IMR-90 (cell line): ENCODE measurements at regions not wholly inside any gene's neighbourhood (a gene's known extent, or its start where the extent isn't known, plus 50 kb on each side); places are given as distances from the start of the nearest gene placed in this dataset.

ENCODE experiments used
- ATAC-seq: fragments of 200-7000 bp; cut with Tn5 transposase; 2 replicates; pipeline ENCODE4 v1.9.1; 2020; ENCODE audit warnings: low read depth, mild to moderate bottlenecking, moderate library complexity
- BruUV-seq: library from RNA; stranded (reverse); fragments of 400-500 nt; replicated peaks from 2 replicates; lab custom pipeline; 2021; lab: Mats Ljungman, UMichigan
- CTCF ChIA-PET: fragments of 300-600 bp; formaldehyde crosslinking; extraction: SDS; loops from one replicate; lab custom pipeline; 2021; ENCODE audit warnings: antibody characterized with exemption; lab: Yijun Ruan, JAX
- POLR2A ChIA-PET: fragments of 300-600 bp; sonication (Branson Sonifier 250); formaldehyde crosslinking; loops from one replicate; lab custom pipeline; 2022; ENCODE audit warnings: antibody characterized with exemption; ENCODE audit not compliant: unreplicated experiment; lab: Charles Lee
- DNase-seq: peaks from one replicate; pipeline ENCODE4 v3.0.0; 2013
- H2AFZ ChIP-seq: replicated peaks from 2 replicates; pipeline ENCODE3; 2013; ENCODE audit warnings: low read length, mild to moderate bottlenecking; ENCODE audit not compliant: poor library complexity
- H2AK5ac ChIP-seq: 2 replicates; pipeline ENCODE4 v1.6.1; 2013; ENCODE audit warnings: low read depth, low read length, inconsistent platforms
- H2AK9ac ChIP-seq: replicated peaks from 2 replicates; pipeline ENCODE3; 2013; ENCODE audit warnings: mild to moderate bottlenecking, low read depth, low read length, moderate library complexity; ENCODE audit not compliant: poor library complexity
- H2BK120ac ChIP-seq: 2 replicates; pipeline ENCODE4 v1.6.1; 2013; ENCODE audit warnings: low read depth, low read length, inconsistent platforms
- H2BK15ac ChIP-seq: 3 replicates; pipeline ENCODE4 v1.6.1; 2013; ENCODE audit warnings: low read depth, low read length, inconsistent platforms
- H2BK20ac ChIP-seq: 2 replicates; pipeline ENCODE4 v1.6.1; 2013; ENCODE audit warnings: low read depth, mild to moderate bottlenecking, inconsistent platforms, low read length, moderate library complexity
- H2BK5ac ChIP-seq: 2 replicates; pipeline ENCODE4 v1.6.1; 2013; ENCODE audit warnings: mild to moderate bottlenecking, low read depth, low read length, inconsistent platforms; ENCODE audit not compliant: poor library complexity, severe bottlenecking
- H3K14ac ChIP-seq: replicated peaks from 2 replicates; pipeline ENCODE4 v1.6.1; 2013; ENCODE audit warnings: low read depth, low read length, inconsistent platforms
- H3K18ac ChIP-seq: 2 replicates; pipeline ENCODE4 v1.6.1; 2013; ENCODE audit warnings: low read depth, low read length, control low read depth
- H3K23ac ChIP-seq: 2 replicates; pipeline ENCODE4 v1.6.1; 2013; ENCODE audit warnings: low read depth, low read length, inconsistent platforms
- H3K27ac ChIP-seq: 2 replicates; pipeline ENCODE4 v1.5.1; 2013; ENCODE audit warnings: mild to moderate bottlenecking, control low read depth, low read length; ENCODE audit not compliant: insufficient read depth
- H3K27me3 ChIP-seq: 2 replicates; pipeline ENCODE4 v1.6.1; 2013; ENCODE audit warnings: low read length; ENCODE audit not compliant: control insufficient read depth, insufficient read depth
- H3K36me3 ChIP-seq: 2 replicates; pipeline ENCODE4 v1.6.1; 2013; ENCODE audit warnings: low read length, mixed read lengths; ENCODE audit not compliant: control insufficient read depth, insufficient read depth
- H3K4ac ChIP-seq: 2 replicates; pipeline ENCODE4 v1.6.1; 2013; ENCODE audit warnings: low read depth, low read length, inconsistent platforms
- H3K4me1 ChIP-seq: 2 replicates; pipeline ENCODE4 v1.6.1; 2013; ENCODE audit warnings: low read length, mixed read lengths; ENCODE audit not compliant: control insufficient read depth, insufficient read depth
- H3K4me2 ChIP-seq: 2 replicates; pipeline ENCODE4 v1.6.1; 2013; ENCODE audit warnings: low read depth, mild to moderate bottlenecking, control low read depth, low read length, moderate library complexity
- H3K4me3 ChIP-seq: 2 replicates; pipeline ENCODE4 v1.5.1; 2013; ENCODE audit warnings: low read depth, mild to moderate bottlenecking, control low read depth, low read length, moderate library complexity; ENCODE audit not compliant: insufficient read depth
- H3K56ac ChIP-seq: 2 replicates; pipeline ENCODE4 v1.6.1; 2013; ENCODE audit warnings: low read length, inconsistent platforms; ENCODE audit not compliant: insufficient read depth; ENCODE audit errors: extremely low read depth
- H3K79me1 ChIP-seq, 2 experiments: 2 replicates each; pipeline ENCODE4 v1.6.1; 2013; ENCODE audit warnings: low read length in 2 of 2, inconsistent platforms in 1 of 2, low read depth in 1 of 2
- H3K9ac ChIP-seq: 2 replicates; pipeline ENCODE4 v1.6.1; 2013; ENCODE audit warnings: low read depth, low read length, control low read depth
- H3K9me1 ChIP-seq: 2 replicates; pipeline ENCODE4 v1.6.1; 2013; ENCODE audit warnings: low read length, inconsistent platforms; ENCODE audit not compliant: insufficient read depth
- H3K9me3 ChIP-seq: 2 replicates; pipeline ENCODE4 v1.6.1; 2013; ENCODE audit warnings: low read length; ENCODE audit not compliant: control insufficient read depth, insufficient read depth
- H4K20me1 ChIP-seq: 2 replicates; pipeline ENCODE4 v1.6.1; 2013; ENCODE audit warnings: low read length, inconsistent platforms; ENCODE audit not compliant: insufficient read depth
- H4K5ac ChIP-seq: 2 replicates; pipeline ENCODE4 v1.6.1; 2013; ENCODE audit warnings: mild to moderate bottlenecking, low read depth, low read length, control low read depth
- H4K8ac ChIP-seq, 2 experiments: 2 replicates each; pipeline ENCODE4 v1.6.1; 2013; ENCODE audit warnings: low read depth in 2 of 2, low read length in 2 of 2, control low read depth in 1 of 2, inconsistent platforms in 1 of 2
- H4K91ac ChIP-seq: 2 replicates; pipeline ENCODE4 v1.6.1; 2013; ENCODE audit warnings: low read depth, low read length, inconsistent platforms; ENCODE audit not compliant: insufficient read depth
- BHLHE40 ChIP-seq: fragments of 150-350 bp; IDR thresholded peaks from 2 replicates; pipeline ENCODE4 v1.6.1; 2016; ENCODE audit warnings: mild to moderate bottlenecking, low read depth, low read length
- CEBPB ChIP-seq: IDR thresholded peaks from 2 replicates; pipeline ENCODE4 v1.6.1; 2012; ENCODE audit warnings: low read depth, low read length, improper control_type of control experiment
- CHD1 ChIP-seq: IDR thresholded peaks from 2 replicates; pipeline ENCODE4 v1.6.1; 2012; ENCODE audit warnings: low read depth, low read length, improper control_type of control experiment
- CTCF ChIP-seq: conservative IDR thresholded peaks from 2 replicates; pipeline ENCODE4 v1.5.1; 2012; ENCODE audit warnings: mild to moderate bottlenecking, low read depth, low read length, improper control_type of control experiment
- ELK1 ChIP-seq: fragments of 150-350 bp; IDR thresholded peaks from 2 replicates; pipeline ENCODE4 v1.6.1; 2016; ENCODE audit warnings: low read depth, mild to moderate bottlenecking, low read length, moderate library complexity, borderline replicate concordance
- FOS ChIP-seq: fragments of 150-350 bp; IDR thresholded peaks from 2 replicates; pipeline ENCODE4 v1.6.1; 2016; ENCODE audit warnings: low read depth, low read length
- MAFK ChIP-seq: IDR thresholded peaks from 2 replicates; pipeline ENCODE4 v1.6.1; 2012; ENCODE audit warnings: low read depth, low read length, improper control_type of control experiment
- MAZ ChIP-seq: IDR thresholded peaks from 2 replicates; pipeline ENCODE4 v1.6.1; 2012; ENCODE audit warnings: low read depth, mild to moderate bottlenecking, low read length, improper control_type of control experiment, moderate library complexity, borderline replicate concordance
- MXI1 ChIP-seq: IDR thresholded peaks from 2 replicates; pipeline ENCODE4 v1.6.1; 2012; ENCODE audit warnings: low read depth, mild to moderate bottlenecking, low read length, moderate library complexity, borderline replicate concordance
- NFE2L2 ChIP-seq: fragments of 150-350 bp; IDR thresholded peaks from 2 replicates; pipeline ENCODE4 v1.6.1; 2016; ENCODE audit warnings: low read depth, mild to moderate bottlenecking, low read length
- POLR2A ChIP-seq: IDR thresholded peaks from 2 replicates; pipeline ENCODE4 v1.6.1; 2012; ENCODE audit warnings: mild to moderate bottlenecking, low read depth, low read length
- RAD21 ChIP-seq: IDR thresholded peaks from 2 replicates; pipeline ENCODE4 v1.6.1; 2012; ENCODE audit warnings: low read length, improper control_type of control experiment
- RCOR1 ChIP-seq: IDR thresholded peaks from 2 replicates; pipeline ENCODE4 v1.6.1; 2012; ENCODE audit warnings: mild to moderate bottlenecking, low read length, improper control_type of control experiment; ENCODE audit not compliant: insufficient replicate concordance
- RFX5 ChIP-seq: IDR thresholded peaks from 2 replicates; pipeline ENCODE4 v1.8.0; 2012; ENCODE audit warnings: low read depth, mild to moderate bottlenecking, low read length, moderate library complexity
- SMC3 ChIP-seq: fragments of 150-350 bp; IDR thresholded peaks from 2 replicates; pipeline ENCODE4 v1.6.1; 2016; ENCODE audit warnings: low read depth, mild to moderate bottlenecking, antibody characterized with exemption, low read length, moderate library complexity
- USF2 ChIP-seq: fragments of 150-350 bp; IDR thresholded peaks from 2 replicates; pipeline ENCODE4 v1.6.1; 2017; ENCODE audit warnings: mild to moderate bottlenecking, antibody characterized with exemption, low read length, low read depth
- WGBS, 2 experiments: methylation state at CpG; one replicate each; pipeline versions ENCODE4 v1.1.5 to v1.1.7; 2013; ENCODE audit warnings: missing lambda C conversion rate in 2 of 2; ENCODE audit not compliant: insufficient read length in 1 of 2; ENCODE audit errors: extremely low coverage in 2 of 2; 5-methylcytosine and 5-hydroxymethylcytosine counted together
- dilution Hi-C: fragments of 300-500 bp; cut with HindIII; formaldehyde crosslinking; loops from one replicate; pipeline ENCODE4 v1.14.3; 2018; ENCODE audit warnings: low sequenced_read_pairs; ENCODE audit not compliant: unreplicated experiment
- in situ Hi-C: fragments of 300-500 bp; cut with MboI; formaldehyde crosslinking; loops from 3 replicates; pipeline ENCODE4 v1.14.3; 2019; ENCODE audit warnings: low sequenced_read_pairs, inconsistent platforms, mixed read lengths
- intact Hi-C: fragments of 100-400 bp; cut with micrococcal nuclease; formaldehyde crosslinking; loops from 2 replicates; pipeline ENCODE4 v1.10.0; 2022

- Histone ChIP-seq H3K4me1 (no peaks in the 10 kb centered on the region), H3K14ac (no peak overlapping the region), H2BK120ac (no peak overlapping the region), H3K36me3 (no peaks in the 10 kb centered on the region), H2BK20ac (no peak overlapping the region), H3K18ac (no peak overlapping the region), H4K20me1 (no peaks in the 10 kb centered on the region), H3K23ac (no peak overlapping the region), H3K4me2 (no peak overlapping the region), H2AK5ac (no peak overlapping the region), H4K8ac (no peak overlapping the region), H2BK5ac (no peak overlapping the region), H3K56ac (no peak overlapping the region), H4K91ac (no peak overlapping the region), H4K5ac (no peak overlapping the region), H2BK15ac (no peak overlapping the region), H3K4ac (no peak overlapping the region), H3K9me3 (no peaks in the 10 kb centered on the region), H3K9me1 (no peaks in the 10 kb centered on the region), H2AK9ac (no peak overlapping the region), H3K9ac (no peak overlapping the region), H2AFZ (no peak overlapping the region), H3K4me3 (no peak overlapping the region), H3K79me1 (no peaks in the 10 kb centered on the region), H3K27me3 (no peaks in the 10 kb centered on the region), H3K27ac (no peak overlapping the region)
- ChIA-PET POLR2A (no interaction called here), CTCF (no interaction called here)
- intact Hi-C loops = no loop called here
- ATAC-seq (no peak), DNase-seq (no peak)
- no TSS peak for BruUV-seq
- in situ Hi-C loops = no loop called here
- dilution Hi-C loops = no loop called here
- TF ChIP-seq ELK1 (no peak), RAD21 (no peak), MAFK (no peak), CTCF (no peak), BHLHE40 (no peak), RFX5 (no peak), POLR2A (no peak), CHD1 (no peak), USF2 (no peak), MAZ (no peak), RCOR1 (no peak), MXI1 (no peak), CEBPB (no peak), FOS (no peak), SMC3 (no peak), NFE2L2 (no peak)
- no CpG with 5 or more reads among the region's 2 CpGs for WGBS, 2 experiments
Measured at GRCh38 chr16:48892893-48893292, 282.9 kb upstream of the N4BP1 start.
